Tibial nerve (tissue), 4 donors: ENCODE measurements at regions not wholly inside any gene's neighbourhood (a gene's known extent, or its start where the extent isn't known, plus 50 kb on each side); places are given as distances from the start of the nearest gene placed in this dataset.

ENCODE experiments used
- EP300 ChIP-seq, 2 donors: sonication (generic); formaldehyde crosslinking; IDR thresholded peaks; one replicate each; pipeline ENCODE4 v1.6.1; 2017; ENCODE audit warnings: antibody characterized with exemption in 2 of 2, mild to moderate bottlenecking in 1 of 2
- POLR2A ChIP-seq, 2 donors: fragments of 450-650 bp; IDR thresholded peaks; one replicate each; pipeline ENCODE4 v1.6.1; 2017; ENCODE audit warnings: antibody characterized with exemption in 2 of 2, mild to moderate bottlenecking in 2 of 2, moderate library complexity in 2 of 2
- TF ChIP-seq, protein P1 (sequence below), 5 experiments: fragments of 200-600 bp in 3 of 5; fragments of 450-650 bp in 2 of 5; sonication (generic) in 3 of 5; IDR thresholded peaks; one replicate each; pipeline ENCODE4 v1.5.1; 2016 to 2019; ENCODE audit warnings: antibody characterized with exemption in 5 of 5, mild to moderate bottlenecking in 3 of 5, moderate library complexity in 2 of 5

DNA sequence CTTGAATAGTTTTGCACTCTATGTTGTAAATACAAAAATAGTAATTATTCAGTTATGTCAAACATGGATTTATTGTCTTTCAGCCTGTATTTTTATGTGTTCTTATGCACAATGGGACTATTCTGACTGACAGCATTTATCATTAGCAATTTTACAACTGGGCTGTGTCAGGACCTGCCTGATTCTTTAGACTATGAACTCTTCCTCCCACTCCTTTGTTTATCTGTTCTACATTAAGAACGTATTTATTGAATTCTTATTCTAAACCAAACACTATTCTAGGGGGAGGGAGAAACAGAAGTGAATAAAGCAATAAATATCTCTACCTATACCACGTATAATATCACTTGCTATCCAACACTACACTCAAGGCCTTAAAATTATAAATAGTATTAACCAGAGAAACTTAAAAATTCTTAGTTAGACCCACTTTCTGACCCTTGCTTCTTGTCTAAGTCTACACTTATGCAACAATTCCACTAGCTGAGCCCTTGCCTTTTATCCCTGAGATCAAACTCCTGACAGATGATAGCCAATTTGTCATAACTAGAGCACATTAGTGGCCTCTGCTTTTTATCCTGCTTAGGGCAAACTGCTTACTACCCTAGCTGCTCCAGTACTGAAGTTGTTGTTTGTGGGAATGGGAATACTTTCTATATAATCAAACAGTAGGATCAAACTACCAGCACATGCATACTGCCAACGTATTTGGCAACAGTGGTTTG lies 494.3 kb downstream of the BRINP3 start:
- no peak for TF ChIP-seq EP300 (IDR thresholded peaks at IDR 0.05)
- TF ChIP-seq POLR2A (IDR thresholded peaks at IDR 0.05), result no peak
- TF ChIP-seq, protein P1, sequence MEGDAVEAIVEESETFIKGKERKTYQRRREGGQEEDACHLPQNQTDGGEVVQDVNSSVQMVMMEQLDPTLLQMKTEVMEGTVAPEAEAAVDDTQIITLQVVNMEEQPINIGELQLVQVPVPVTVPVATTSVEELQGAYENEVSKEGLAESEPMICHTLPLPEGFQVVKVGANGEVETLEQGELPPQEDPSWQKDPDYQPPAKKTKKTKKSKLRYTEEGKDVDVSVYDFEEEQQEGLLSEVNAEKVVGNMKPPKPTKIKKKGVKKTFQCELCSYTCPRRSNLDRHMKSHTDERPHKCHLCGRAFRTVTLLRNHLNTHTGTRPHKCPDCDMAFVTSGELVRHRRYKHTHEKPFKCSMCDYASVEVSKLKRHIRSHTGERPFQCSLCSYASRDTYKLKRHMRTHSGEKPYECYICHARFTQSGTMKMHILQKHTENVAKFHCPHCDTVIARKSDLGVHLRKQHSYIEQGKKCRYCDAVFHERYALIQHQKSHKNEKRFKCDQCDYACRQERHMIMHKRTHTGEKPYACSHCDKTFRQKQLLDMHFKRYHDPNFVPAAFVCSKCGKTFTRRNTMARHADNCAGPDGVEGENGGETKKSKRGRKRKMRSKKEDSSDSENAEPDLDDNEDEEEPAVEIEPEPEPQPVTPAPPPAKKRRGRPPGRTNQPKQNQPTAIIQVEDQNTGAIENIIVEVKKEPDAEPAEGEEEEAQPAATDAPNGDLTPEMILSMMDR (IDR thresholded peaks at IDR 0.05), result no peak
